Endothelial cell of umbilical vein (primary cell): ENCODE measurements at regions not wholly inside any gene's neighbourhood (a gene's known extent, or its start where the extent isn't known, plus 50 kb on each side); places are given as distances from the start of the nearest gene placed in this dataset.

Experiments used
- BruUV-seq: library from RNA; stranded (reverse); fragments of 400-500 nt; replicated peaks from 2 replicates; lab custom pipeline; 2021; lab: Mats Ljungman, UMichigan
- CTCF ChIA-PET: fragments of 300-600, 350-600 bp; sonication (Branson Sonifier 250); formaldehyde crosslinking; loops from one replicate; lab custom pipeline; 2021; ENCODE audit warnings: antibody characterized with exemption, inconsistent platforms; lab: Charles Lee
- POLR2A ChIA-PET: fragments of 300-600, 350-600 bp; sonication (Branson Sonifier 250); formaldehyde crosslinking; loops from one replicate; lab custom pipeline; 2021; ENCODE audit warnings: antibody characterized with exemption, inconsistent platforms; lab: Charles Lee
- DNase-seq: peaks from one replicate; pipeline ENCODE4 v3.0.0-alpha.2; 2011; ENCODE audit warnings: low read depth, low spot score
- FAIRE-seq: peaks from 2 replicates; lab custom pipeline; 2011; peaks lifted over from hg19 to GRCh38; lab: Jason Lieb, UNC
- H2AFZ ChIP-seq: 2 replicates; pipeline ENCODE4 v1.6.0; 2012; ENCODE audit warnings: low read depth, low read length, control low read depth, inconsistent platforms
- H3K27ac ChIP-seq: 2 replicates; pipeline ENCODE4 v1.5.1; 2011; ENCODE audit warnings: low read depth, mild to moderate bottlenecking, control low read depth, low read length, moderate library complexity; ENCODE audit not compliant: insufficient read depth
- H3K27me3 ChIP-seq, 2 experiments: 2 replicates each; pipeline versions ENCODE4 v1.6.0 to v1.6.1; 2011; ENCODE audit warnings: low read length in 2 of 2, mixed read lengths in 1 of 2; ENCODE audit not compliant: control insufficient read depth in 2 of 2, insufficient read depth in 2 of 2
- H3K36me3 ChIP-seq, 2 experiments: 2 replicates in 1 of 2; 3 replicates in 1 of 2; pipeline ENCODE4 v1.5.1; 2011; ENCODE audit warnings: low read length in 2 of 2, mild to moderate bottlenecking in 1 of 2, moderate library complexity in 1 of 2; ENCODE audit not compliant: control insufficient read depth in 2 of 2, insufficient read depth in 2 of 2; ENCODE audit errors: extremely low read depth in 1 of 2
- H3K4me1 ChIP-seq: 3 replicates; pipeline ENCODE4 v1.5.1; 2011; ENCODE audit warnings: mild to moderate bottlenecking, low read length; ENCODE audit not compliant: control insufficient read depth, insufficient read depth; ENCODE audit errors: extremely low read depth
- H3K4me2 ChIP-seq: 2 replicates; pipeline ENCODE4 v1.6.1; 2011; ENCODE audit warnings: low read length, control low read depth, mixed read lengths; ENCODE audit not compliant: insufficient read depth
- H3K4me3 ChIP-seq, 3 experiments: fragments of 200-600 bp in 1 of 3; sonication (generic), shearing (Covaris generic) in 1 of 3; replicated peaks in 1 of 3; 2 replicates each; pipeline ENCODE4 v1.5.1; 2011 to 2016; ENCODE audit warnings: control low read depth in 3 of 3, low read length in 3 of 3, mild to moderate bottlenecking in 2 of 3, inconsistent platforms in 1 of 3, low read depth in 1 of 3, moderate library complexity in 1 of 3; ENCODE audit not compliant: insufficient read depth in 1 of 3
- H3K79me2 ChIP-seq: 2 replicates; pipeline ENCODE4 v1.6.0; 2012; ENCODE audit warnings: low read length, inconsistent platforms; ENCODE audit not compliant: control insufficient read depth, insufficient read depth
- H3K9ac ChIP-seq: replicated peaks from 2 replicates; pipeline ENCODE3; 2011; ENCODE audit warnings: low read length, control low read depth; ENCODE audit not compliant: insufficient read depth; ENCODE audit errors: extremely low read depth
- H3K9me1 ChIP-seq: replicated peaks from 3 replicates; pipeline ENCODE4 v1.6.0; 2011; ENCODE audit warnings: mild to moderate bottlenecking, low read length; ENCODE audit not compliant: control insufficient read depth, insufficient read depth; ENCODE audit errors: extremely low read depth
- H3K9me3 ChIP-seq: replicated peaks from 2 replicates; pipeline ENCODE4 v1.5.1; 2012; ENCODE audit warnings: low read length, inconsistent platforms; ENCODE audit not compliant: control insufficient read depth, insufficient read depth
- H4K20me1 ChIP-seq: replicated peaks from 2 replicates; pipeline ENCODE3; 2011; ENCODE audit warnings: mild to moderate bottlenecking, low read length; ENCODE audit not compliant: control insufficient read depth, insufficient read depth; ENCODE audit errors: extremely low read depth
- CTCF ChIP-seq, 2 donors: IDR thresholded peaks; 1 replicate in 1 of 2; 2 replicates in 1 of 2; pipeline ENCODE4 v1.5.1; 2011; ENCODE audit warnings: low read length in 2 of 2, mild to moderate bottlenecking in 2 of 2, moderate library complexity in 2 of 2, control low read depth in 1 of 2, inconsistent platforms in 1 of 2, low read depth in 1 of 2; ENCODE audit not compliant: insufficient read depth in 1 of 2; ENCODE audit errors: extremely low read depth in 1 of 2
- EZH2 ChIP-seq: IDR thresholded peaks from 2 replicates; pipeline ENCODE4 v1.6.1; 2012; ENCODE audit warnings: borderline replicate concordance, low read depth, mild to moderate bottlenecking, moderate library complexity, low read length, inconsistent platforms; ENCODE audit not compliant: severe bottlenecking
- FOS ChIP-seq: IDR thresholded peaks from 2 replicates; pipeline ENCODE4 v1.6.1; 2011; ENCODE audit warnings: mild to moderate bottlenecking, low read length, moderate library complexity, borderline replicate concordance; ENCODE audit not compliant: insufficient read depth
- GATA2 ChIP-seq: IDR thresholded peaks from 2 replicates; pipeline ENCODE4 v1.7.0; 2011; ENCODE audit warnings: low read depth, mild to moderate bottlenecking, moderate library complexity, mixed read lengths, low read length; ENCODE audit not compliant: insufficient read length, insufficient read depth
- JUN ChIP-seq: IDR thresholded peaks from 2 replicates; pipeline ENCODE4 v1.6.1; 2011; ENCODE audit warnings: borderline replicate concordance, low read depth; ENCODE audit not compliant: insufficient read length, insufficient read depth
- MAX ChIP-seq: IDR thresholded peaks from 2 replicates; pipeline ENCODE4 v1.6.1; 2011; ENCODE audit not compliant: insufficient read depth, insufficient read length
- MYC ChIP-seq: IDR thresholded peaks from one replicate; pipeline ENCODE4 v1.6.1; 2011; ENCODE audit warnings: mild to moderate bottlenecking, low read depth, low read length
- POLR2A ChIP-seq: IDR thresholded peaks from 2 replicates; pipeline ENCODE4 v1.6.1; 2012; ENCODE audit warnings: low read depth, mild to moderate bottlenecking, control low read depth, low read length
- POLR2AphosphoS5 ChIP-seq: IDR thresholded peaks from 2 replicates; pipeline ENCODE4 v1.6.1; 2012; ENCODE audit warnings: low read depth, mild to moderate bottlenecking, control low read depth, low read length, moderate library complexity; ENCODE audit not compliant: insufficient read depth
- dilution Hi-C: fragments of 300-500 bp; cut with MboI; formaldehyde crosslinking; loops from one replicate; pipeline ENCODE4 v1.15.0; 2019; ENCODE audit warnings: low sequenced_read_pairs; ENCODE audit not compliant: extremely low pct_ligation_motif_present
- intact Hi-C: fragments of 100-400 bp; cut with micrococcal nuclease; formaldehyde crosslinking; loops from one replicate; pipeline ENCODE4 v1.10.0; 2022

- Histone ChIP-seq H3K4me2 (no peak overlapping the region), H4K20me1 (no peaks in the 10 kb centered on the region), H3K4me3 (no peak overlapping the region), H3K27ac (no peak overlapping the region), H3K9ac (no peak overlapping the region), H3K9me1 (no peaks in the 10 kb centered on the region), H3K4me1 (no peaks in the 10 kb centered on the region), H3K79me2 (no peaks in the 10 kb centered on the region), H2AFZ (no peak overlapping the region), H3K9me3 (no peaks in the 10 kb centered on the region), H3K27me3 (no peaks in the 10 kb centered on the region), H3K36me3 (no peaks in the 10 kb centered on the region)
- no peak for DNase-seq
- dilution Hi-C loops (no loop called here), intact Hi-C loops (no loop called here)
- TF ChIP-seq GATA2 (no peak), CTCF (IDR thresholded peaks at IDR 0.05; ENCODE audit: extremely low read depth in 1 of 2, insufficient read depth in 1 of 2, low read depth in 1 of 2, low read length in 2 of 2) (no peak), MAX (no peak), POLR2A (no peak), MYC (no peak), EZH2 (no peak), POLR2AphosphoS5 (no peak), FOS (no peak), JUN (no peak)
- BruUV-seq = no TSS peak
- no peak for FAIRE-seq
- ChIA-PET POLR2A (no interaction called here), CTCF (interaction anchor here (1.5 to 1.7 kb wide), 2 partner anchors 67 to 212 kb away, joined by 4 to 6 read pairs; no protein-coding TSS in a partner anchor)
Measured at GRCh38 chr4:129429581-129430320, 333.8 kb downstream of the C4orf33 start.
